ENCODE measurements at regions not wholly inside any gene's neighbourhood (a gene's known extent, or its start where the extent isn't known, plus 50 kb on each side); places are given as distances from the start of the nearest gene placed in this dataset.

DNA sequence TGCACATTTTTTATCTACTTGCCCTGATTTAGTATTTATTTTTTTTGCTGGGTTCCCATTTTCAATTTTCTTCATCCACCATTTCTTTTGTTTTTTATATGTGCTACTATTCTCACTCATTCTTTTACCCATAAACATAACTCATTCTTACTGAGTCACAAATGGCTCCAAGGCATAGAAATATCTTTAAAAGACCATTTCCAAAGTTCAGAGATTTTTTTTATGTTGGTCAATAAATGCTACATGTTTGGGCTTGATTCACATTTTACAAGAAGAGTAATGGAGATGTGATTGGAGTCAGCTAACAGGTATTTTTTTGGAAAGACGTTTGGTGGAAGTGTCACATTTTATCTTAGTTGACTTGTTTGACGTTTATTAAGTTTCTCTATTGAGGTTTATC, 1303.2 kb upstream of the LRRTM3 start:
- Histone ChIP-seq H3K27me3 (replicated peaks; ENCODE audit: insufficient read depth, low read depth, low read length, poor library complexity) (no peaks in the 10 kb centered on the region), H3K27ac (ENCODE audit: low read depth, low read length, poor library complexity, severe bottlenecking) (no peak overlapping the region), H3K36me3 (ENCODE audit: insufficient read depth, low read length, poor library complexity, severe bottlenecking) (no peaks in the 10 kb centered on the region), H3K4me3 (ENCODE audit: low read depth, low read length, poor library complexity, severe bottlenecking) (no peak overlapping the region), H3K9me3 (ENCODE audit: low read depth, low read length, poor library complexity, severe bottlenecking) (no peaks in the 10 kb centered on the region), H3K4me1 (ENCODE audit: insufficient read depth, low read length, poor library complexity, severe bottlenecking) (no peaks in the 10 kb centered on the region)
- ChIA-PET POLR2A (ENCODE audit: low non-redundant PET) (no interaction called here), CTCF (no interaction called here)
- intact Hi-C loops (cut with micrococcal nuclease; ENCODE audit: unreplicated experiment): no loop called here
- no peak for DNase-seq (ENCODE audit: low spot score)
- TF ChIP-seq EZH2 (IDR thresholded peaks at IDR 0.05; ENCODE audit: borderline replicate concordance, low read depth, low read length, poor library complexity, severe bottlenecking): no peak
- TF ChIP-seq, protein P1, sequence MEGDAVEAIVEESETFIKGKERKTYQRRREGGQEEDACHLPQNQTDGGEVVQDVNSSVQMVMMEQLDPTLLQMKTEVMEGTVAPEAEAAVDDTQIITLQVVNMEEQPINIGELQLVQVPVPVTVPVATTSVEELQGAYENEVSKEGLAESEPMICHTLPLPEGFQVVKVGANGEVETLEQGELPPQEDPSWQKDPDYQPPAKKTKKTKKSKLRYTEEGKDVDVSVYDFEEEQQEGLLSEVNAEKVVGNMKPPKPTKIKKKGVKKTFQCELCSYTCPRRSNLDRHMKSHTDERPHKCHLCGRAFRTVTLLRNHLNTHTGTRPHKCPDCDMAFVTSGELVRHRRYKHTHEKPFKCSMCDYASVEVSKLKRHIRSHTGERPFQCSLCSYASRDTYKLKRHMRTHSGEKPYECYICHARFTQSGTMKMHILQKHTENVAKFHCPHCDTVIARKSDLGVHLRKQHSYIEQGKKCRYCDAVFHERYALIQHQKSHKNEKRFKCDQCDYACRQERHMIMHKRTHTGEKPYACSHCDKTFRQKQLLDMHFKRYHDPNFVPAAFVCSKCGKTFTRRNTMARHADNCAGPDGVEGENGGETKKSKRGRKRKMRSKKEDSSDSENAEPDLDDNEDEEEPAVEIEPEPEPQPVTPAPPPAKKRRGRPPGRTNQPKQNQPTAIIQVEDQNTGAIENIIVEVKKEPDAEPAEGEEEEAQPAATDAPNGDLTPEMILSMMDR (conservative IDR thresholded peaks at IDR 0.05; ENCODE audit: low read depth, low read length): no peak
- BruUV-seq (replicated peaks): no TSS peak

DNA sequence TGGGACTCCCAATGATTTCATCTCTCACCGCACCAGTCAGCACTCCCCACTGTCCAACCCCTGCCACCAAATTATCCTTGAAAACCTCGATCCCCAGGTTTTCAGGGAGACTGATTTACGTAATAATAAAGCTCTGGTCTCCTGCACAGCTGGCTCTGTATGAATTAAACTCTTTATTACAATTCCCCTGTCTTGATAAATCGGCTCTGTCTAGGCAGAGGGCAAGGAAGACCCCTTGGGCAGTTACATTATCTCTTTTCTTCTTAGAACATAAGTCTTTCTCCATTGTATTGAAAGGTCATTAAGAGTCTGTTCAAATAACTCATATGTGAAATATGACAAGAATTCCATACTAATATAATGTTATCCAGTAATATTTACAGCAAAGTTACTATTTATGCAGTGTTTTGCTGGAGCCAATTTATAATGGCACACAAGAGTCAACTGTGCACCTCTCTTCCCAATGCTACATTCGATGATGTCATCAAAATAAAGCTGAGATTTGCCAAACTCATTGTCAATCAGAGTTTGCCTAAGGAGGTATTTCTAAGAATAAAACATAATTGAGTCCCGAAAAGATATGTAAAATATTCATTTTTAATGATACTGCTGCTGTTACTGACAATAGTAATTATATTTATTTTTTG, 1297.2 kb upstream of the LRRTM3 start:
- no peaks in the 10 kb centered on the region for H3K4me1 ChIP-seq (ENCODE audit: insufficient read depth, low read length, poor library complexity, severe bottlenecking)
- no peaks in the 10 kb centered on the region for H3K36me3 ChIP-seq (ENCODE audit: insufficient read depth, low read length, poor library complexity, severe bottlenecking)
- TF ChIP-seq EZH2 (IDR thresholded peaks at IDR 0.05; ENCODE audit: borderline replicate concordance, low read depth, low read length, poor library complexity, severe bottlenecking): no peak
- TF ChIP-seq, protein P1 (conservative IDR thresholded peaks at IDR 0.05; ENCODE audit: low read depth, low read length): no peak
- peaks cover 4% of the 10 kb centered on the region for H3K9me3 ChIP-seq (ENCODE audit: low read depth, low read length, poor library complexity, severe bottlenecking)
- BruUV-seq (replicated peaks): no TSS peak
- POLR2A ChIA-PET (ENCODE audit: low non-redundant PET): no interaction called here
- H3K27me3 ChIP-seq (replicated peaks; ENCODE audit: insufficient read depth, low read depth, low read length, poor library complexity): no peaks in the 10 kb centered on the region
- intact Hi-C loops (cut with micrococcal nuclease; ENCODE audit: unreplicated experiment): no loop called here
- H3K4me3 ChIP-seq (ENCODE audit: low read depth, low read length, poor library complexity, severe bottlenecking): no peak overlapping the region
- DNase-seq (ENCODE audit: low spot score): no peak
- no peak overlapping the region for H3K27ac ChIP-seq (ENCODE audit: low read depth, low read length, poor library complexity, severe bottlenecking)
- CTCF ChIA-PET: no interaction called here

DNA sequence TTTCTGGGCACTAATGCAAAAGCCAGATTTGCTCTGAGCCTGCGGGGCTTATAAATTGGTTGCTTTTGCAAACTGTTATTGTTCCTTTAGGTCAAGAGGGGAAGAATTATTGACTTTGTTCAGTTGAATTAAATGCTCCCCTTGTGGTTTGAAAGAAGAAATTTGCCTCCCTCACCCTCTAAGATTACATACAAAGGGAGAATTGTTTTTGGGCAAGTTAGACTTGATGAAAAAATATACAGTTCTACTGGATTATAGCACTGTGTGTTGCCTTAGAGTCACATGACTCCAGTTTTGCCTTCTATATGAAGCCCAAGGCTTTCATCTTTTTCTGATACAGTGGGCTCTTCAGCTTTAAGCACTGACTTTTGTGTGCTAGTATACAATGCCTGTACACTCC, 1265.8 kb upstream of the LRRTM3 start:
- Histone ChIP-seq H3K4me1 (ENCODE audit: insufficient read depth, low read length, poor library complexity, severe bottlenecking) (no peaks in the 10 kb centered on the region), H3K27me3 (replicated peaks; ENCODE audit: insufficient read depth, low read depth, low read length, poor library complexity) (no peaks in the 10 kb centered on the region), H3K4me3 (ENCODE audit: low read depth, low read length, poor library complexity, severe bottlenecking) (no peak overlapping the region), H3K9me3 (ENCODE audit: low read depth, low read length, poor library complexity, severe bottlenecking) (no peaks in the 10 kb centered on the region), H3K36me3 (ENCODE audit: insufficient read depth, low read length, poor library complexity, severe bottlenecking) (no peaks in the 10 kb centered on the region), H3K27ac (ENCODE audit: low read depth, low read length, poor library complexity, severe bottlenecking) (no peak overlapping the region)
- TF ChIP-seq, protein P1 (conservative IDR thresholded peaks at IDR 0.05; ENCODE audit: low read depth, low read length): no peak
- BruUV-seq (replicated peaks): no TSS peak
- ChIA-PET POLR2A (ENCODE audit: low non-redundant PET) (no interaction called here), CTCF (no interaction called here)
- no peak for DNase-seq (ENCODE audit: low spot score)
- intact Hi-C loops (cut with micrococcal nuclease; ENCODE audit: unreplicated experiment): no loop called here

Data from A673 (cell line).